ENCODE measurements at regions not wholly inside any gene's neighbourhood (a gene's known extent, or its start where the extent isn't known, plus 50 kb on each side); places are given as distances from the start of the nearest gene placed in this dataset.

DNA sequence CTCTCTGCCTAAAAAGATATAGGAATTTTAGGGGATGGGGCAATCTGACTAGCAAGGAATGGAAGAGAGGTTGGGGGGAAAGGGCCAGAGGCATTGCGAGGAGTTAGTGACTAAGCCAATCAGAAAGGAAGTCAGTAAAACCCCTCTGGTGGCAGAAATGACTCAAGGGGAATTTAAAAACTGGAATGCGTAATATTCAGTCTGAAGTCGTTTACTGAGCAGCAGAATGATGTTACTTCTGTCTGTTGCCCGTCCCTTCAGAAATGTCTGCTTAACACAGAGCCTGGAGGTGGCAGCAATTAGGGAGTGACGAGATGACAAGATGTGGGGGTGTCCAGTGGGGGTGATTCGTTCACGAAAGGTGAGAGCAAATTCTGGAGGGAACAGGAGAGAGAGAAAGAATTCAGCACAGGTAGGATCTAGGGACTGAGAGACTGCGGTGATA is 107.7 kb upstream of the CLMP start:
- no peak for DNase-seq

DNA sequence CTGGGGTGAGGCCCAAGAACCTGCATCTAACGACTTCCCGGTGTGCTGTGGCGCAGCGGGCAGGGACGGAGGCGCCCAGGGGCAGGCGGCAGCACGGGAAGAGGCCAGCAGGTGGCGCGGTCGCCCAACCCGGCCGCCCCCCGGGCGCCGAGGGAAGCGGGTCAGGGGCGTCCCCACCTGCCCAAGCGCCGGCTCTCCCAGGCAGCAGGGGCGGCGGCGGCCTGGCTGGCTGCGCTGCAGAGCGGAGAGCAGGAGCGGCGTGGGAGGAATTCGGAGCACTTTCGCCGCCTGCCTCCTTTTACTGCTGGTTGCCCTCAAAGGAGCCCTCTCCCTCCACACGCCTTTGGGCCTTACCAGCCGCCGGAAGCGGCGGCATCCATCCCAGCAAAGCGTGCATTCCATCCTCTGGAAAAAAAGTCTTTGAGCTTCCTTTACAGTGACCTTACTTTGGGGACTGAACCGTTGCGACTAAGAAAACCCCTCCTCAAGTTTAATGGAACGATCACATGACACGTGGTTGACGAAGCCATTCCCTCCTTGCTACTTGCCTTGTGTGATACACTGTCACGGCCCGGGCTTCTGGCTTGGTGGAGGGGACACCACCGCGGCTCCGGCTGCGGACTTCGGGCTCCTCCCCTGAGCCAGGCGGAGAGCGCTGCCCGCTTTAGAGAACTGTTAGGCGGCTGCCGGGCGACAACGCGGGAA is 106.8 kb upstream of the CLMP start:
- no peak for DNase-seq

DNA sequence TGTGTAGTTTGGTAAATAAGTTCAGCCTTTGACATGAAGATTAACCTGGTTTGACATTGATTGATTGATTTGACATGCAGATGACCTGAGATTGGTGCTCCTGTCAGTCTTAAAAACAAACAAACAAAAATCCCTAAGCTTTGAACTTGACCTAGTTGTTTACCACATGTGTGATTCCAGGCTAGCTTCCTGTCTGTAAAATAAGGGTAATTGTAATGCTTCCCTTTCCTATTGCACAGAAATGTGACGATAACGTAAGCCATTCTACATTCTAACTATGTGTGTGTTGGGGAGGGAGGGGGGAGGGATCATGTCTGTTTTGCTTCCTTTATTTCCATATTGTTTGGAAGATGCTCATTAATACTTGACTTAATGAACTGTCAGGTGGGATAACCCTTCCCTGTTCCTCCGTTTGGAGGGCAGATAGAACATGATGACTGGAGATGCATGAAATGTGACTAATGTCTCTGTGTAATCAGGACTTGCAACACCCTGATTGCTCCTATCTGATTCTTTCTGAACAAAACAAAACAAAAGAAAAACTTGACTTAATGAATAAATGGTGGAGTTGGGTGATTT is 106.1 kb upstream of the CLMP start:
- no peak for DNase-seq

DNA sequence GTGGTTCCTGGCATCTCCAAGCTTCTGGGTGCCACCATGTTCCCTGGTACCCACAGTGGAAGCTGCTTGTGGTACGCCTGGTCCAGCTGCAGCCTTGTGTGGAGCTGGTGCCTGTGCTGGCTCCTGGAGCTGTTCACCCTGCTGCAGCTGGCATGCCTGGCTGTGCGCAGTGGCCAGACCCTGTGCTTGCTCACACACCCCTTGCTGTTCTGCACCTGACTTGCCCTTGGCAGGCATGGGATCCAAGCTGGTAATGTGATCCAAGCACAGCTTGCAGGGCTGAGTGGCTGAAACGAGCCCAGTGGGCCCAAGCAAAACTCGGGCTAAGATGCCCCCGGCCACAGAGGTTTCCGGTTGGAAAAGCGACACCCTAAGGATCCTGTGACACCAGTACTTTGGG is 104.7 kb upstream of the CLMP start:
- DNase-seq: no peak

DNA sequence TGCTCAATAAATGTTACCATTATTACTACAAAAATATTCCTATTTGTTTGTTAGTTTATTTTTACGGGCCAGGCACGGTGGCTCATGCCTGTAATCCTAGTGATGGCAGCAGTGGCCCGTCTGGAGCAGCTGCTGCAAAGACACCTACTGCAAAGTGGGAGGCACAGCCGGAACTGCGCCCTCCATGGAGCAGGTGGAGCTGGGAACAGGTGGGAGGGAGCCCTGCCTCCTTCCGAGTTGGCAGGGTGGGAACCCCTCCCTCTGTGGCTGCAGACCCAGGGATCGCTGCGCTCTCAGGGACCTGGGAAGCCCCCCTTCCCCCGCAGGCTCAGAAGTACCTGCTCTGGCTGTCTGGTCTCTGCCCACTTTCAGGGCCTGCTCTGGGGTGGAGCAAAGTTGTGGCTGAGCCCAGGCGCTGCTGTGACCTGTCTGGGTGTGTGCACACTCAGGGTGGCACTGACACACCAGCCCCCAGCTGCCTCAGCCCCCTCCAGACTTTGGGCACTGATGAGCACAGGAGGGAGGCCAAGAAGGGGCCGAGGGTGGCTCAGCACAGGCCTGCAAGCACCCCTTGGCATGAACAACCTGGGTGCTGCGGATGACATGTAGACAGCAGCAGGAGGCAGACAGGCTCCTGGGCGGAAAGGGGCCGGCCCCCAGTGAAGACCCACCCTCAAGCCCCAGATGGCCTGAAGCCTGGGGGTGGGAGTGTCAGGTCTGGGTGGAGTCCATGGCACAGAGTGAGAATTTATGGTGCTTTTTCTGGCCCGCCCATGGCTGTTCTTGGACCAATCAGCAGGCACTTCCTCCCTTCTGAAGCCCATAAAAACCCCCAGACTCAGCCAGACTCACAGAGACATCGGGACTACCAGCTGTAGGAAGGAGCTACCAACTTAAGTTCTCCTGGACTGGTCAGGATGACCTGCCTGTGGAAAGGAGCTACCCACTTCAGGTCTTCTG is 103.7 kb upstream of the CLMP start:
- DNase-seq: no peak

DNA sequence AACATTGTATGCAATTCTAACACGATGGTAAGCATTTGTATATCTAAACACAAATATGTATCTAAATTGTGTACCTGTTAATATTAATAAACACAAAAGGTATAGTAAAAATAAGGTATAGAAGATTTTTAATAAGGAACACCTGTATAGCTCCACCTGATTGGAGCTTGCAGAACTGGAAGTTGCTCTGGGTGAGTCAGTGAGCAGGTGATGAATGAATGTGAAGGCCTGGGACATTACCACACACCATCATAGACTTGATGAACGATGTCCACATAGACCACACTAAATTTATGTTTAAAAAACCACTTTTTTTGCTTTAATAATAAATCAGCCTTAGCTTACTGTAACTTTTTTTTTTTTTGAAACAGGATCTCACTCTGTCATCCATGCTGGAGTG is 97.6 kb upstream of the CLMP start:
- DNase-seq: no peak

DNA sequence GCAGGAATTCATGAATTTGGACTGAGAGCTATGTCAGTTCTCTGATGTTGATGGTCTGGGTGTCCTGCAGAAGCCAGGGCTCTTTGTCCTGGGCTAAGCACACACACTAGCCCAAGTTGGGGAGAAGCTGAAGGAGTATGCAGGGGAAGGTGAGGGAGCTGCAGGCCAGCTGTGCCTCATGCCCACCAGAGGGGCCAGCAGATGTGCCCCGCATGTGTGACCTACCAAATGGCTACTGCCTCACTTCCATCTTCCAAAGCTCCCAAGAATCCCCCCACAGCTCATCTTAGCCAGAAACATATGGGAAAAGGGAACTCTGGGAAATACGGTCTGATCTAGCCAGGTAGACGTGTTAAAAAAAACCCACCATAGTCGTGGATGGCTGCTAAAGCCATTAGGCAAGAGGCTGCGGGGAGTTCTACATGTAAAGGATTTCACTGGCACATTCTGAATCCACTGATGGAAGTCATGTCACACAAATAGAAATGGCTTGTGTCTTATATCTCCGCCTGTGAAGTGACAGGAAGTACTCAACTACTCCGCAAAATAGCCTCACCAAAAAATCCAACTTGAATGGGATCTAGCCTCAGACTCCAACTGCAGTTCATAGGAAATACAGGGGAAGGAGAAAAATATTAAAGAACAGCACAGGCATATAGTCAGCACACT is 96.3 kb upstream of the CLMP start:
- no peak for DNase-seq

DNA sequence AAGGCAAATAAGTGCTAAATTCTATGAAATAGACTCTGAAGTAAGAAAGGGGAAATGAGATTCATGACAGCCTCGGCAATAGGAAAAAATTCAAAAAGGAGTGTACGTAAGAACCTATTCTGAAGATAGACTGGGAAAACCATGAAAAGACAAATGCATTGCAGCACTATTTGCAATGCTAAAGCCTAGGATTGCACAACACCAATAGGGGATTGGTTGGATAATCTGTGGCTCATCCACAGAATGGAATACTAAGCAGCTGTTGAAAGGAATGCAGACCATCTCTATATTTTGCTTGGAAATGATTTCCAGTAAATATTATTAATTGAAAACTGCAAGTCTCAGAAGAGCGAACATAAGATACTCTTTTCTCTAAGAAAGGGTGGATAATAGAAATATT is 91.7 kb upstream of the CLMP start:
- no peak for DNase-seq

DNA sequence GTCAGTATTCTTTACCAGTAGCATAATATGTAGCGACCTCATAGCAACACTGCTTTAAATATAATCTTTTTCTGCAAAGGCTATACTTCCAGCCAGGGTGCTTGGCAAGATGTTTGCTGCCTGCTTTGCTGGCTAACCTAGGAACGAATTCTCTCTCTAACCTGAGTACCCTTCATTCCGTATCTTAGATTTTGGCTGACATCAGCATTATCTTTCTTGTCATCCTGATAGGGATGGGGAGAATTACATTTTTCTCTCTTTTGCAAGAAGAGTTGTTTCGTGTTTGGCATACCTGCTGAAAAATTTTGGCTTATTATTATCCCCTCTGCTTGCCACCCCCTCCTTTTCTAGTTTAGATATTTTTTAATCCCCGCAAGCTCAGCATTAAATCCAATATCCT is 91.2 kb upstream of the CLMP start:
- DNase-seq: no peak

DNA sequence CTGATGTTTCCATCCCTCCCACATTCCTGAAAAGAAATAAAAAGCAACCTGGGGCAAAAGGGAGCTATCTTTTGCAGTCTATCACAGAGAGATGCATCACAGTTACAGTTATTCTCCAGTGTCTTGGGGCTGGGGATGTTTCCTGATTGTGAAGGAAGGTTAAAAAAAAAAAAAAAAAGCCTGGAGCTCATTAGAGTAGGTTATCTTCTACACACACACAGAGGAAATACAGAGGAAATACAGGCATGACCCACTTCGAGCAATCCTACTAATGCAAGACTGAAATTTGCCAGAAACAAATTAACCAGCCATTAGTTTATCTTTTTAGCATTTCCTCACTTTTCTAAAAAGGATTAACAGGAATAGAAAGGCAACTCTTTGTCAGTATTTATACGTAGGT is 89.4 kb upstream of the CLMP start:
- no peak for DNase-seq

DNA sequence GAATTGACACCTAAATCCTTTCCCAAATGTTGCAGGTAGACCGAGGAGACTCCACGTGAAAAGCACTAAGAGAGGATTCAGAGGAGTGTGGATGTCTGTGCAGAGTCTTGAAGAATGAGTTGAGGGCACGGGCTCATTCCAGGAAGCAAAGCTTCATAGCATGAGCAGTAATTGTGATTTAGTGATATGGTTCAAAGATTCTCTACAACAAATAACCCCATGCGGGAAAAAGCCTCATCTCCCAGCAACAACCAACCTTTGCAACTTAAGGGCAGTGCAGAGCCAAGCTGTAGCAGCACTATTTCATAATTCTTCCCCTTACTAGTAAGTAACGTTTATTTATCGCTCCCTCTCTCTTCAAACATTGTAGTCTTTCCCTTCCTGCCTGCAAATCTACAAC is 87.5 kb upstream of the CLMP start:
- DNase-seq: no peak

DNA sequence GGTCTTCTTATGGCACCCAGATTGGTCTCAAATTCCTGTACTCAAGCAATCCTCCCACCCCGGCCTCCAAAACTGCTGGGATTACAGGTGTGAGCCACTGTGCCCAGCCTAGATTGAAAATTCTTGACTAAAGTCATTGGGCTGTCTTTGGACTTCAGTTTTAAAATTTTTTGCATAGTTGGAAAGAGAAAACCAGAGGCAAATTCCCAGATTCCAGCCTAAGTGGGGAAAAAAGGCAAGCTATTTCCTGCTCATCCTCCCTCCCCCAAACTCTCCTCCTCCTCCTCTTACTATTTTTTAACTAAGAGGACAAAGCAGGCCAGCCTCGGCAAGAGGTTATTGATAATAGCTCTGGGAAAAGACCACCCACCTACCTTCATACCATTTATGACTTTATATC is 78.6 kb upstream of the CLMP start:
- DNase-seq: no peak

DNA sequence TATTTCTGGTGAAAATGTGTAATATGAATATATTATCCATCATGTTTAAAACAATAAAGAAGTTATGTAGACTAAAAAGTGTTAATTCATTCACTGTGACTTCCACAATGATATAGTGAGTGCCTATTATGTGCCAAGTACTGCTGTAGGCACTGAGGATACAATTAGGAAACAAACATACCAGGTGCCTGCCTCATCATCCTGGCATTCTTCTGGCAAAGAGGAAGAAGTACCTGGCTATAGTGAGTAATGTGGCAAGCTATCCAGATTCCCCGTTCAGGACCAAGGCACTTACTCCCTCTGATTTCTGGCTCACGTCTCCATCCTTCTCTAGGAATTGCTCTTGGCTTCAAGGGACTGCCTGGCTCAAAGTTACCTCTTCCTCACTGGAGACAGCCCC is 77.5 kb upstream of the CLMP start:
- no peak for DNase-seq

DNA sequence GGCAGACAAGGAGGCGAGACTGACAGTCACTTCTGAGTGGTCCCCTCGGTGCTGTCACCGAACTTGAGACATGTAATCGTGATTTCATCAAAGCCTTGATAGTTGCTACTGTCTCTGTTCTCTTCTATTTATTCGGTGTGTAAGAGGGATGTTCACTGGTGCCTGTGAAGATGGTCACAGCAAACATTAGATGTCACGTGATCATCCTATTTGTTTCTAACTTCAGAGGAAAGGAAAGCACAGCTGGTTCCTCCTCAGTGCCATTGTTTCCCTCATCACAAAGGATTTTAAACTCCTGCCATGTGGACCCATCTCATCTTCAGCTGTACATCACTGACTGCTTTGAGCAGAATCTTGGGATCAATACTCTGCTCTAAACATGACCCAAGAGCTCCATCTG is 73.1 kb upstream of the CLMP start:
- no peak for DNase-seq

DNA sequence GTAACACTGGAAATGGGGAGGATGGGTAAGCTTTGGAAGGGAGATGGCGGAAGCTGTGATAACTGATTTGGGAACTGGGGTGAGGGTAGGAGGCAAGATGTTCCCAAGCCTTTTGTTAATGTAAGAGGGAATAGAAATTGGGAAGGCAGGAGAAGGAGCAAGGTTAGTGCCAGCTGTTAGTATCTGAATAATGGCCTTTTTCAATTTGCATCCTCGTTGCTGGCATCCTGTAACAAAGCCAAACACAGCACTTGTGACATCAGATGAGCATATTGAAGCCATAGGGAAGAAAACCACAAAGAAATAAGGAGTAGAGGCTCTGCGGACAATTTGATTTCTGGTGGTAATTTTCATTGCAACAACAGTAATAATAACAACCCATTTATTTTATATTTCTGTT is 70.9 kb upstream of the CLMP start:
- DNase-seq: no peak

DNA sequence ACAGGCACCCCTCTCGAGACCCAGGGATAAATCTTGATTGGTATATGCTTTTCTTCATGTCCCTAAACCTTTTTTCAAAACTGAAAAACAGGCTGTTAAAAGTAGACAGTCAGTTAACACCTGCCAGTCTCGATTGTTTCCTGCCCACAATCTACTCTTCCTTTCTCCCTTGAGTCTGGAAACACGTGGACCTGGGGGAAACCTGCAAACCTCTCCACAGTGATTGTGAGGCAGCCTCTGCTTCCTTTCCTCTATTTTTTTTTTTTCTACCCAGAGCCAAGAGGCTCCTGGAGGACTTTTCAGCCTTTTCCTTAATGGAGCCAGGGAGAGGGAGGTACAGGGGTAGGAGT is 69.4 kb upstream of the CLMP start:
- DNase-seq: no peak

DNA sequence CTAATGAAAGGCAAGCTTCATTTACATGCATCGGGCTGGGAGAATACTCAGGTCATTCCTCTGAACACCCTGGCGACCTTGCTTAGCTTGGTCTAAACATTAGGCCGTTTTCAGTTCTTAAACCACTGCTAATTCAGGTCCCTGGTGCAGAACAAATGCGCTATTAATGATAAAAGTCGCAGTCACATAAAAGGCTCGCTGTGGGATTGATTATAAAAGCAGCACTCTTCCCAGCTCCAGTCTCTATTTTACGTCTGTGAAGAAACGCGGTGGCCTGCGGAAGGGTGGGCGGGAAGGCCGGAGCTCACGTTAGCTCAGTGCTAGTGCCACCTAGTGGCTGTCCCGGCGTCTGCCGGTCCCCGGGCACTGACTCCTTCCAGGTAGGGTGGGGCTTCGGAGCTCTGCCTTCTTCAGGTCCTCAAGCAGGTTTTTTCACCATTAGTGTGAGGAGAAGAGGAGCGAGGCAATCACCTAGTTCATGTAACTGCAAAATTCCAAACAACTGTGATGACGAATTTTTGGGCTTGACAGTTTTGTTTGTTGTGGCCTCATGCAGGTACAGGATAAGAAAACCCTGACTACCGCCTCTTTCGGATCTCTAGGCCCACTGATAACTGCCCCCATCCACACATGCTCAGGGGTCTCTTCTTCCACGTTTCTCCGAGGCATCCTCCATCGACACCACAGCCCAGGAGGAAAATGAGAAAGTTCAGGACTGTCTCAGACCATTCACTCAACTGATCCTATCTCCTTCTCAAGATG is 66.5 kb upstream of the CLMP start:
- peak; percentile 86 to 87 for DNase-seq

DNA sequence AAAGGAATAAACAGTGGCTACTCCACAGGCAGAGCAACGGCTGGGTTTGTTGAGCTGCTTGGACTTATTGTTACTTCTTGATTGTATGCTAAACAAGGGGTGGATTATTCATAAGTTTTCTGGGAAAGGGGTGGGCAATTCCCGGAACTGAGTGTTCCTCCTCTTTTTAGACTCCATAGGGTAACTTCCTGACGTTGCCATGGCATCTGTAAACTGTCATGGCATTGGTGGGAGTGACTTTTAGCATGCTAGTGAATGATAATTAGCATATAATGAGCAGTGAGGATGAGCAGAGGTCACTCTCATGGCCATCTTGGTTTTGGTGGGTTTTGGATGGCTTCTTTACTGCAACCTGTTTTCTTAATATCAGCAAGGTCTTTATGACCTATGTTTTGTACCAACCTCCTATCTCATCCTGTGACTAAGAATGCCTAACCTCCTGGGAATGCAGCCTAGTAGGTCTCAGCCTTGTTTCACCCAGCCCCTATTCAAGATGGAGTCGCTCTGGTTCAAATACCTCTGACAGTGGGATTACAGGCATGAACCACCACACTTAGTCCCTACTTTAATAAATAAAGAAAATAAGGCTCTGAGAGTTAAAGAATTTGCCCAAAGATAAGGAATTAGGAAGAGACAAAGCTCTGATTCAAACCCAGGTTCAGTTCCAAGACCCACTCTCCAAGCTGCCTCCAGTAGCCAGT is 65.6 kb upstream of the CLMP start:
- no peak for DNase-seq

DNA sequence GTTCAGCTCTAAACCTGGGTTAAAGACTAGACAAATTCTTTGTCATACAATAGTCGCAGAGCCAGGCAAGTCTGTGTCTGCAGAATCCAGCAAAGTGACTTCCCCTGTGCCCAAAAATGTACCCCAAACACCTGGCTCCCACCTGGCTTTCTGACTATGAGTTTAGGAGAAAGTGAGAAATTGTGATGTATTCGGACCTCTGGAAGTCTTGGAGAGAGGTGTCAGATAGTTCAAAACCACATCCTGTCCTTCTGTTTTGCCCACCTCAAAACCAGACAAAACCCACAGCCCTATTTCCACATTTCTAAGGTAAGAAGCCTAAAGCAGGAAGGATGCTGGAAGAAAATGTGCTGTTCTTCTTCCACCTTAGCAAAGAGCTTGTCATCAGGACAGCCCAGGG is 63.8 kb upstream of the CLMP start:
- DNase-seq: no peak

DNA sequence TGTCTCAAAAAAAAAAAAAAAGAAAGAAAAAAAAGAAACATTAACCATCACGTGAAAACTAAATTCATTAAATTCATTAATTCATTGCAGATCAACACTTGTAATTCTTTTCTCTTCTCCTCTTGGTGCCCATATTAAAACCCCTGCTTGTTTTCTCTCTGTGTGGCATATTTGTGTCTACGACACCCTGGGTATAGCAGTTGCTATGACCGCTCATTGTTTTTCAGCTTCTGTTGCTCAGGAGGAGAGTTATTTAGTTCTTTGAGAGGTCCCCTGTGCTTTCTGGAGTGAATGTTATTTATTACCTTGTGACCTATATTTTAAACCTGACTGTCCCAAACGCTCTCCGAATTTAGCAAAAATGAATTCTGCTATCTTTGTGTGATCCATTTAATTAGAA is 62.3 kb upstream of the CLMP start:
- no peak for DNase-seq

DNA sequence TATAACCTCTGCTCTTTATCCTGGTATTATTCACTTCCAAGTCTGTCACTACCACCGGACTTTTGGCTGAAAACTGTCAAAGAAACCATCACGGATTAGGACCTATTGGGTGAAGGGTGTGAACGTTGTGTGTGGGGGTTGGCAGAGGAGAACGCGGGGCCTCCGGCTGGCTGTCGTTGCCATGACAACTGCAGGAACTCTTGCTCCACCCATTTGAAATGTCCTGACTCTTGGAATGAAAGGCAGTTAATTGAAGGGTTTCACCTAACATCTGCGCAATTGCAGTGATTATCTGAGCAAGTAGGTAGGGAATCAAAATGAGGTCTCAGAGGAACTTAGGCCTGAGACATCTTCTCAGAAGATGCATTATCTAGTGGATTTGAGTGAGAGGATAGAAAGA is 60.9 kb upstream of the CLMP start:
- DNase-seq: no peak

DNA sequence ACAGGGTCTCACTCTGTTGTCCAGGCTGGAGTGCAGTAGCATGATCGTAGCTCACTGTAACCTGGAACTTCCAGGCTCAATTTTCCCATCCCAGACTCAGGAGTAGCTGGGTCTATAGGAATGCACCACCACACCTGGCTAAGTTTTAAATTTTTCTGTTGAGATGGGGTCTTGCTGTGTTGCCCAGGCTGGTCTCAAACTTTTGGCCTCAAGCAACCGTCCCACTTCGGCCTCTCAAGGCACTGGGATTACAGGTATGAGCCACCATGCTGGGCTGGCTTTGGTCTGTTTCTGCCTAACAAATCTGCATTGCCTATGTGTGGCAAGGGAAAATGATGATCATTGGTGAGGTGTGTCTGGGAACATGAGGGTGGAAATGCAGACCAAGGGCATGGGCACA is 59.3 kb upstream of the CLMP start:
- DNase-seq: no peak

Measured in NCI-H2081 (cell line).